ENCODE measurements at regions not wholly inside any gene's neighbourhood (a gene's known extent, or its start where the extent isn't known, plus 50 kb on each side); places are given as distances from the start of the nearest gene placed in this dataset.

GRCh38 chr2:12649602-12650400, 66.9 kb upstream of the TRIB2 start:
- H3K4me1 ChIP-seq (ENCODE audit: control insufficient read depth, low read length), result no peaks in the 10 kb centered on the region
- TF ChIP-seq, protein P1, sequence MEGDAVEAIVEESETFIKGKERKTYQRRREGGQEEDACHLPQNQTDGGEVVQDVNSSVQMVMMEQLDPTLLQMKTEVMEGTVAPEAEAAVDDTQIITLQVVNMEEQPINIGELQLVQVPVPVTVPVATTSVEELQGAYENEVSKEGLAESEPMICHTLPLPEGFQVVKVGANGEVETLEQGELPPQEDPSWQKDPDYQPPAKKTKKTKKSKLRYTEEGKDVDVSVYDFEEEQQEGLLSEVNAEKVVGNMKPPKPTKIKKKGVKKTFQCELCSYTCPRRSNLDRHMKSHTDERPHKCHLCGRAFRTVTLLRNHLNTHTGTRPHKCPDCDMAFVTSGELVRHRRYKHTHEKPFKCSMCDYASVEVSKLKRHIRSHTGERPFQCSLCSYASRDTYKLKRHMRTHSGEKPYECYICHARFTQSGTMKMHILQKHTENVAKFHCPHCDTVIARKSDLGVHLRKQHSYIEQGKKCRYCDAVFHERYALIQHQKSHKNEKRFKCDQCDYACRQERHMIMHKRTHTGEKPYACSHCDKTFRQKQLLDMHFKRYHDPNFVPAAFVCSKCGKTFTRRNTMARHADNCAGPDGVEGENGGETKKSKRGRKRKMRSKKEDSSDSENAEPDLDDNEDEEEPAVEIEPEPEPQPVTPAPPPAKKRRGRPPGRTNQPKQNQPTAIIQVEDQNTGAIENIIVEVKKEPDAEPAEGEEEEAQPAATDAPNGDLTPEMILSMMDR (IDR thresholded peaks at IDR 0.05; ENCODE audit: low read depth, low read length, poor library complexity, severe bottlenecking), result no peak
- no peak for TF ChIP-seq EZH2phosphoT487 (IDR thresholded peaks at IDR 0.05; ENCODE audit: borderline replicate concordance, low read length)

GRCh38 chr2:12651641-12652040, 65.1 kb upstream of the TRIB2 start:
- Histone ChIP-seq H4K20me1 (ENCODE audit: control insufficient read depth, insufficient read depth, low read depth, low read length) (no peaks in the 10 kb centered on the region), H3K9me3 (ENCODE audit: control insufficient read depth, insufficient read depth, low read length) (peaks cover 6% of the 10 kb centered on the region; the same call in 1 of the 2 replicates), H3K9me2 (replicated peaks; ENCODE audit: control insufficient read depth, low read length) (no peaks in the 10 kb centered on the region), H3F3A (ENCODE audit: control insufficient read depth, insufficient read depth) (no peaks in the 10 kb centered on the region), H3K4me2 (ENCODE audit: low read length) (no peak overlapping the region), H3K27ac (ENCODE audit: low read depth, low read length) (no peak overlapping the region), H3K4me1 (ENCODE audit: control insufficient read depth, low read length) (no peaks in the 10 kb centered on the region), H3K36me3 (ENCODE audit: control insufficient read depth, low read length) (no peaks in the 10 kb centered on the region), H3K4me3 (ENCODE audit: low read length) (no peak overlapping the region), H3K27me3 (ENCODE audit: control insufficient read depth, low read length) (no peaks in the 10 kb centered on the region), H3K79me2 (ENCODE audit: control insufficient read depth, low read length) (no peaks in the 10 kb centered on the region)
- TF ChIP-seq, protein P1 (IDR thresholded peaks at IDR 0.05; ENCODE audit: low read depth, low read length, poor library complexity, severe bottlenecking), result no peak
- no peak for TF ChIP-seq EZH2phosphoT487 (IDR thresholded peaks at IDR 0.05; ENCODE audit: borderline replicate concordance, low read length)

More at GRCh38 chr2:12649602-12650400, 66.9 kb upstream of the TRIB2 start:
- H3K9me3 ChIP-seq (ENCODE audit: control insufficient read depth, insufficient read depth, low read length), result peaks cover 12% of the 10 kb centered on the region; the same call in 1 of the 2 replicates
- no peaks in the 10 kb centered on the region for H3K27me3 ChIP-seq (ENCODE audit: control insufficient read depth, low read length)
- H3K27ac ChIP-seq (ENCODE audit: low read depth, low read length), result no peak overlapping the region
- no peaks in the 10 kb centered on the region for H3K9me2 ChIP-seq (replicated peaks; ENCODE audit: control insufficient read depth, low read length)
- no peaks in the 10 kb centered on the region for H3K36me3 ChIP-seq (ENCODE audit: control insufficient read depth, low read length)
- no peak overlapping the region for H3K4me2 ChIP-seq (ENCODE audit: low read length)
- no peaks in the 10 kb centered on the region for H3K79me2 ChIP-seq (ENCODE audit: control insufficient read depth, low read length)
- H3F3A ChIP-seq (ENCODE audit: control insufficient read depth, insufficient read depth), result no peaks in the 10 kb centered on the region
- no peak overlapping the region for H3K4me3 ChIP-seq (ENCODE audit: low read length)
- no peaks in the 10 kb centered on the region for H4K20me1 ChIP-seq (ENCODE audit: control insufficient read depth, insufficient read depth, low read depth, low read length)

- Histone ChIP-seq H3K9me2 (replicated peaks; ENCODE audit: control insufficient read depth, low read length) (no peaks in the 10 kb centered on the region), H3K9me3 (ENCODE audit: control insufficient read depth, insufficient read depth, low read length) (no peaks in the 10 kb centered on the region), H4K20me1 (ENCODE audit: control insufficient read depth, insufficient read depth, low read depth, low read length) (no peaks in the 10 kb centered on the region), H3F3A (ENCODE audit: control insufficient read depth, insufficient read depth) (no peaks in the 10 kb centered on the region), H3K4me1 (ENCODE audit: control insufficient read depth, low read length) (no peaks in the 10 kb centered on the region), H3K27ac (ENCODE audit: low read depth, low read length) (no peak overlapping the region), H3K4me2 (ENCODE audit: low read length) (no peak overlapping the region), H3K4me3 (ENCODE audit: low read length) (no peak overlapping the region), H3K36me3 (ENCODE audit: control insufficient read depth, low read length) (no peaks in the 10 kb centered on the region), H3K79me2 (ENCODE audit: control insufficient read depth, low read length) (no peaks in the 10 kb centered on the region), H3K27me3 (ENCODE audit: control insufficient read depth, low read length) (no peaks in the 10 kb centered on the region)
- no peak for TF ChIP-seq EZH2phosphoT487 (IDR thresholded peaks at IDR 0.05; ENCODE audit: borderline replicate concordance, low read length)
- TF ChIP-seq, protein P1 (IDR thresholded peaks at IDR 0.05; ENCODE audit: low read depth, low read length, poor library complexity, severe bottlenecking), result no peak
Measured at GRCh38 chr2:12652723-12653122, 64.0 kb upstream of the TRIB2 start.
